ENCODE measurements at regions not wholly inside any gene's neighbourhood (a gene's known extent, or its start where the extent isn't known, plus 50 kb on each side); places are given as distances from the start of the nearest gene placed in this dataset.
"Not testable (repeated sequence)": the region's sequence is repeated elsewhere in the genome, so short reads cannot be mapped to it uniquely, and the experiment has no call there.

- DNase-seq (ENCODE audit: low read depth, low spot score), result no peak
These were observed 60.6 kb upstream of the EMB start for GRCh38 chr5:50501491-50502228.

GRCh38 chr5:50513028-50513457, 72.0 kb upstream of the EMB start:
- DNase-seq (ENCODE audit: low read depth, low spot score), result not testable (repeated sequence)

- DNase-seq (ENCODE audit: low read depth, low spot score), result not testable (repeated sequence)
These were observed 80.0 kb upstream of the EMB start for GRCh38 chr5:50521060-50521459.

- DNase-seq (ENCODE audit: low read depth, low spot score), result not testable (repeated sequence)
These were observed 86.5 kb upstream of the EMB start for GRCh38 chr5:50527514-50528060.

- no peak for DNase-seq (ENCODE audit: low read depth, low spot score)
These were observed 94.3 kb upstream of the EMB start for GRCh38 chr5:50535393-50535792.

- DNase-seq (ENCODE audit: low read depth, low spot score), result not testable (repeated sequence)
These were observed 96.4 kb upstream of the EMB start for GRCh38 chr5:50537534-50537933.

- no peak for DNase-seq (ENCODE audit: low read depth, low spot score)
These were observed 106.2 kb upstream of the EMB start for GRCh38 chr5:50547303-50547702.

GRCh38 chr5:50550267-50550666, 109.2 kb upstream of the EMB start:
- DNase-seq (ENCODE audit: low read depth, low spot score), result no peak

- no peak for DNase-seq (ENCODE audit: low read depth, low spot score)
These were observed 109.9 kb upstream of the EMB start for GRCh38 chr5:50550993-50551392.

- no peak for DNase-seq (ENCODE audit: low read depth, low spot score)
These were observed 112.5 kb upstream of the EMB start for GRCh38 chr5:50553560-50553984.

GRCh38 chr5:50558640-50559039, 107.8 kb upstream of the PARP8 start:
- not testable (repeated sequence) for DNase-seq (ENCODE audit: low read depth, low spot score)

GRCh38 chr5:50559955-50560354, 106.5 kb upstream of the PARP8 start:
- no peak for DNase-seq (ENCODE audit: low read depth, low spot score)

GRCh38 chr5:50562694-50563093, 103.7 kb upstream of the PARP8 start:
- no peak for DNase-seq (ENCODE audit: low read depth, low spot score)

- DNase-seq (ENCODE audit: low read depth, low spot score), result no peak
These were observed 102.4 kb upstream of the PARP8 start for GRCh38 chr5:50564079-50564478.

GRCh38 chr5:50564558-50564957, 101.9 kb upstream of the PARP8 start:
- DNase-seq (ENCODE audit: low read depth, low spot score), result no peak

- no peak for DNase-seq (ENCODE audit: low read depth, low spot score)
These were observed 92.3 kb upstream of the PARP8 start for GRCh38 chr5:50574121-50574520.

- DNase-seq (ENCODE audit: low read depth, low spot score), result no peak
These were observed 90.7 kb upstream of the PARP8 start for GRCh38 chr5:50575740-50576139.

- no peak for DNase-seq (ENCODE audit: low read depth, low spot score)
These were observed 90.2 kb upstream of the PARP8 start for GRCh38 chr5:50576265-50576664.

- no peak for DNase-seq (ENCODE audit: low read depth, low spot score)
These were observed 89.7 kb upstream of the PARP8 start for GRCh38 chr5:50576686-50577256.

GRCh38 chr5:50580506-50580905, 85.9 kb upstream of the PARP8 start:
- no peak for DNase-seq (ENCODE audit: low read depth, low spot score)

GRCh38 chr5:50581845-50582244, 84.6 kb upstream of the PARP8 start:
- DNase-seq (ENCODE audit: low read depth, low spot score), result not testable (repeated sequence)

GRCh38 chr5:50582699-50583098, 83.7 kb upstream of the PARP8 start:
- DNase-seq (ENCODE audit: low read depth, low spot score), result no peak

- no peak for DNase-seq (ENCODE audit: low read depth, low spot score)
These were observed 82.8 kb upstream of the PARP8 start for GRCh38 chr5:50583621-50584020.
